ENCODE measurements at regions not wholly inside any gene's neighbourhood (a gene's known extent, or its start where the extent isn't known, plus 50 kb on each side); places are given as distances from the start of the nearest gene placed in this dataset.
A peak's percentile ranks its signal among the peaks of the same experiment; 100 is the strongest.
"Not testable (repeated sequence)": the region's sequence is repeated elsewhere in the genome, so short reads cannot be mapped to it uniquely, and the experiment has no call there.

DNA sequence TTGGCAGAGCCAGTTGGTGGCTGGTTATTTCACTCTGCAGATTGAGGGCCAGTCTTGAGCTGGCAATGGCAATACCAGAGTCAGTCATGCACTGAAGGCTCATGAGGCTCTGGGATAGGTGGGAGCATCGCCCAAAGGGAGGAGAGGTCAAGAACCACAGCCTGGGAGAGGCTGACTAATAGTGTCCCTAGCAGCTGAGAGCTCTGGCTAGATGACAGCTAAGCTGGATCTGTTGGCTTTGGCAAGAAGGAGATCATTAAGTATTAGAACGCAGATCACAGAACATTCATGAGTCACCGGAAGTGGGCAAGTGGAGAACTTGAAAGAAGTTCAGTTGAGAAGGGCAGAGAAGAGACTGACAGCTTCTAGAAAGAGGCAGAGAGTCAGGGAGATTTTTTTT, 521.1 kb downstream of the NR2F2 start:
- DNase-seq, result no peak

- no peak for DNase-seq
These were observed 528.2 kb downstream of the NR2F2 start for GRCh38 chr15:96858694-96859093.

GRCh38 chr15:96860741-96861140, 530.2 kb downstream of the NR2F2 start:
- no peak for DNase-seq

DNA sequence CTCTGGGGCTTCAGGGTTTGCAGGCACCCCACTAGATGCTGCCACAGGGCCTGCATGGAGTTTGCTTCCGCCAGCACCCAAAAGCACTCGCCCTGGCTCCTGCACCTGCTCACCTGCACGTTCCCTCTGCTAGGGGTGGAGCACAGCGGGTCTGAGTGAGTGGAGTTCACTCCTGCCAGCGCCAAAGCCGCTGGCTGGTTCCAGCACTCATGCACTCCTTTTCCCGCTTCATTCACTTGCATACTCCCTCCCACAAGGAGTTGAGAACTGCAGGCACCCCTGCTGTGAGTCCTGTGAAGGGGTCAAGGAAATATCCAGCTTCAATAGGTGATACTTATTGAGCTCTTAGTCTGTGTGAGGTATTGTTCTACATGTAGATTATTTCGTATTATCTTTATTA, 537.5 kb downstream of the NR2F2 start:
- no peak for DNase-seq

- DNase-seq, result no peak
These were observed 538.6 kb downstream of the NR2F2 start for GRCh38 chr15:96869122-96869521.

- DNase-seq, result no peak
These were observed 539.3 kb downstream of the NR2F2 start for GRCh38 chr15:96869790-96870189.

GRCh38 chr15:96870580-96870979, 540.1 kb downstream of the NR2F2 start:
- no peak for DNase-seq

DNA sequence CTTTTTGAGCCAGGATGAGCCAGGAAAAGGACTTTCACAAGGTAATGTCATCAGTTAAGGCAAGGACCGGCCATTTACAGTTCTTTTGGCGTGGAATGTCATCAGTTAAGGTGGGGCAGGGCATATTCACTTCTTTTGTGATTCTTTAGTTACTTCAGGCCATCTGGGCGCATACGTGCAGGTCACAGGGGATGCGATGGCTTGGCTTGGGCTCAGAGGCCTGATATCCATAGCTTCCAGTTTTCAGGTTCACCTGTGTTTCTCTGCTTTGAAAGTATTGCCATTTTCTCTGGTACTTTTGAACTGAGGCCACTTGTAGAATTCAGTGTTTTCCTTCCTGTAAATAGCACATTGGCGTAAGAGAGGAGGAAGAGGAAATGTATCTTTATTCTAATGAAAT, 546.9 kb downstream of the NR2F2 start:
- not testable (repeated sequence) for DNase-seq

- no peak for DNase-seq
These were observed 547.6 kb downstream of the NR2F2 start for GRCh38 chr15:96878129-96878528.

DNA sequence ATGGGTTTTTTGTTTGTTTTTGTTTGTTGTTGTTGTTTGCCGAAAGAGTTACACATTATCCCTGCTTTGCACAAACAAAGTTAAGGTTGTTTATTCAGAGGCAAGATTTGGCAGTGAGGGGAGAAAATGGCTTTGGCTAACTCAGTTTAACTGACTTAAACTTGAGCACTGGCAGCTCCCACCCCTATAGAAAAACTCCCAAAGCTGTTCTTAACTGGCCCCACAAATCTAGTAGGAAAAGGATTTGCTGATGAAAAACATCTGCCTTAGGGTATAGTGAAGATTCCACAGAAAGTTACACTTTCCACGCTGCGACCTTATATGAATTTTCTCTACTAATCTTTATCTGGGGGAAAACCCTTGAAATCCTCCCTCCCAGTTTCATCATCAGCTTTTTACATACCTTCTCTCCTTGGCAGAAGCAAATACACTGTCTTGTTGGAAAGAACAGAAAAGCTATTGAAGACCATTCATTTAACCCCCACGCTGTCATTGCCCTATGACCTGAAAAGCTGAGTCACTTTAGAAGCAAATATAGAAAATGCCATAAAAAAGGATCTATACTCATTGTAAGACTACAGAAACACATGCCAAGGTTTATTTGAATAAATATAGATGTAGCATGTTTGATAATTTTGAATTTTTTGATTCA, 551.7 kb downstream of the NR2F2 start:
- no peak for DNase-seq

GRCh38 chr15:96887730-96888129, 557.2 kb downstream of the NR2F2 start:
- no peak for DNase-seq

GRCh38 chr15:96888764-96889163, 558.3 kb downstream of the NR2F2 start:
- no peak for DNase-seq

DNA sequence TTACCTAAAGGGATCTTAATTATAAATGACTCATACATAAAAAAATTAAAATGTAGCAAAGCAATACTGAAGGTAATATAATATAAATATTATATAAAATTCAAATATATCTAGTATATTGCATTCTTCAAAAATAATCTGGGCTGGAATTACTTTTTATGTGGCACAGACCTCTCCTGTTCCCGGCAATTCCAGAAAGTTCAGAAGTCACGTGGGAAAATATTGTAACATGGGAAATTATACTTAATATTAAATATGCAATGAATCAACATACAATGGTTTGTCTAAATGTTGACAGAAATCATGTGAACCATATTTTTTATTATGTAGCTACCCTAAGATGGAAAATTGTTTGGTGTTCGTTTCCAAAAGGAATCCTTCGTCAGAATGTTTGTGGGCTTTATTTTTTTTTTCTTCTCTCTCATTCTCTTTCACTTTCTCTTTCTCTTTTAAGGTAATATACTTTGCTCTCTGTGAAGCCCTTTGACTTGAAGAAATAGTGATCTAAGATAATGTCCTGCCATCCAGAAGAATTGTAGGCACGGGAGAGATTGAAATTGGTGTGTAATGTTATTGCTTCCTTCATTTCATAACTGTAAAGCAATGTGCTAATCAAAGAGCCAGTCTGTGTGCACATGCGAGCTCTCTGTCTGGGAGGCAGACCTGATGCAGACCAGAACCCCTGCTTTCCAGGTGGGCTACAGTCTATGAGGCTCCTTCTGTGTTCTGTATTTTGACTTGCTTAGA, 559.4 kb downstream of the NR2F2 start:
- DNase-seq, result no peak

GRCh38 chr15:96891046-96891445, 560.5 kb downstream of the NR2F2 start:
- DNase-seq, result no peak

- peak; percentile 5 for DNase-seq
These were observed 562.8 kb downstream of the NR2F2 start for GRCh38 chr15:96893159-96893906.

- DNase-seq, result no peak
These were observed 564.2 kb downstream of the NR2F2 start for GRCh38 chr15:96894659-96895058.

GRCh38 chr15:96896766-96897165, 566.3 kb downstream of the NR2F2 start:
- no peak for DNase-seq

DNA sequence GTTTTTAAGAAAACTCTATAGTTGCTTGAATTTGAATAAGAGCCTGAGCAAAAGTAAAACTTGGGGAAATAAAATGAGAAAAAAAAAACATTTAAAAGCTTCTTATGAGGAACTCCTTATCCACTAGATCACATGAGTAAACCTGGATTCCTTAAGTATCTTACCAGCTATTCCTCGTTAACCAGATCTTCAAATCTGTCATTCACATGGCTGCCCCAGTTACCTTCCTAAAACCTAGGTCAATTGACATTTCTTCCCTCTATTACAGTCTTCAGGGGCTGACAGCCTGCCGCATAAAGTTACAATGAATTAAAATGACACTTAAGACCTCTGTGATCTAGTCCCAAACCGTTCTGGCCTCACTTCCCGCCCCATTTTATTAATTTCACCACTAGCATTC, 583.6 kb downstream of the NR2F2 start:
- DNase-seq, result no peak

GRCh38 chr15:96916750-96917149, 586.2 kb downstream of the NR2F2 start:
- no peak for DNase-seq

DNA sequence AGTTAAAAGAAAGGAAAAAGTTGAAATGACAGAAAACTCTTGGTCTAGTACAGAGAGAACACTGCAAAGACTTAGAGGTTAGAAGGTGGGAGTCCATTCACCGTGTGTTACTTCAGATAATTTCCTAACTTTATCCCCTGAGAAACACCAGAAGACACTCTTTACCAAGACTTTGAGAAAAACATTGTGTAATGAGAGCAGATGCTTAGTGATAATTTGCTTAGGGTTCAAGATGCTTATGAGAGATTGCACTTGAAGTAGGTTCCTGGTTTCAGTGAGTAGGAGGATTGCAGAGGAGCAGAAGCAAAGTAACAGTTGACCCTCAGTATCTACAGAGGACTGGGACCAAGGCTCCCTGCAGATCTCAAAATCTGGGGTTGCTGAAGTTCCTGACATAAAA, 594.1 kb downstream of the NR2F2 start:
- no peak for DNase-seq

DNA sequence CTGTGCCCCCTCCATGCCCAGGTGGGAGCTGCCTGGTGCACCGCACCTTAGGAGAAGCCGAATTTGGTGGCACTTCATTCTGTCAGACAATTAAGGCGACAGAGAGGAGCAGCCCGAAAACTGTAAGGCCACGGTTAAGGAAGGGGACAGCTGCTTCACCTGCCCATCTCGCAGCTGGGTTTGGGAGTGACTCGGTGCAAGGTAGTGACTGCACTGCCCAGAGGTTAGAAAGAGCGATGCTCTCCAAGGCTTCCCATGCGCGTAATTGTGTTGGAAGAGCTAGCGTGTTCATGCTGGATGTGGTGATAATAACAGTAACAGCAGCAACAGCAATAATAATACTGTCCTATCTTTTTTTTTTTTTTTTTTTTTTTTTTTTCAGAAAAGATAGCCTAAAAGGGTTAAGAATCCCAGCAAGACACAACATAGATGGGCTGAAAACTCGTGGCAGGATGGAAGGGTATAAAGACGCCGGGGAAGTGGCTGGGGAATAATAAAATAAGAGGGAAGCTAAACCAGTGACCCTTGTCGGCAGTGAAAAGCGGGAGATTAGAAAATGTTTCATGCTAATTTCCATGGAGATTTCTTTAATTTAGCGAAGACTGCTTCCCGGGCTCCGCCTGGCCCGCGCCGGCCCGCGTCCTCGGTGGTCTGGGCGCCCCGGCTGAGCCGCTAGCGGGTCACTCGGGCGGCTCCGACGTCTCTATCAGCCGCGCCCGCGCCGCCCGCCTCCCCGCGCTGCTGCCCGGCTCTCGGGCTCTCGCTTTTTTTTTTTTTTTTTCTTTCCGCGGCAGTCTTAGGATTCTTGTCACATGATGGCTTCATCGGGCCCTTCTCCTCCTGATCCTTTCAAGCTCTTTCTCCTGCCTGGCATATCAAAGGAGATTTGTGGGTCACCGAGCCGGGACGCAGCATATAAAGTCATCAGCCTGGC, 617.1 kb downstream of the NR2F2 start:
- no peak for DNase-seq

GRCh38 chr15:96948981-96949380, 618.5 kb downstream of the NR2F2 start:
- no peak for DNase-seq

- no peak for DNase-seq
These were observed 628.2 kb downstream of the NR2F2 start for GRCh38 chr15:96958721-96959120.
